SK-N-SH treated with all-trans-retinoic acid at 6 μM for 48 hours (cell line): ENCODE measurements at regions not wholly inside any gene's neighbourhood (a gene's known extent, or its start where the extent isn't known, plus 50 kb on each side); places are given as distances from the start of the nearest gene placed in this dataset.

Source experiments
- ATAC-seq: fragments of 200-7000 bp; cut with Tn5 transposase; 3 replicates; pipeline ENCODE4 v1.9.1; 2020; ENCODE audit warnings: mild to moderate bottlenecking, moderate library complexity
- ARNTL ChIP-seq: fragments of 450-650 bp; formaldehyde crosslinking; IDR thresholded peaks from 2 replicates; pipeline ENCODE4 v1.5.0; 2020; ENCODE audit warnings: low read depth, mild to moderate bottlenecking, moderate library complexity, borderline replicate concordance
- BACH2 ChIP-seq: fragments of 250-450 bp; sonication (Bioruptor Pico); IDR thresholded peaks from 2 replicates; pipeline ENCODE4 v1.9.0; 2021; ENCODE audit warnings: mild to moderate bottlenecking, borderline replicate concordance
- CREB5 ChIP-seq: fragments of 250-450 bp; sonication (Bioruptor Pico); IDR thresholded peaks from 2 replicates; pipeline ENCODE4 v1.5.1; 2020; ENCODE audit warnings: low read depth, mild to moderate bottlenecking, moderate library complexity
- CSDC2 ChIP-seq: fragments of 250-450 bp; sonication (Bioruptor Pico); IDR thresholded peaks from 2 replicates; pipeline ENCODE4 v1.5.0; 2020; ENCODE audit warnings: mild to moderate bottlenecking, moderate library complexity
- CSRNP3 ChIP-seq: fragments of 250-450 bp; sonication (Bioruptor Pico); IDR thresholded peaks from 2 replicates; pipeline ENCODE4 v1.5.1; 2021; ENCODE audit warnings: mild to moderate bottlenecking, moderate library complexity
- ESRRG ChIP-seq: fragments of 250-450 bp; sonication (Bioruptor Pico); IDR thresholded peaks from 2 replicates; pipeline ENCODE4 v1.6.1; 2021; ENCODE audit warnings: mild to moderate bottlenecking
- GLIS3 ChIP-seq: fragments of 250-450 bp; sonication (Bioruptor Pico); IDR thresholded peaks from 2 replicates; pipeline ENCODE4 v1.5.0; 2020; ENCODE audit warnings: mild to moderate bottlenecking, moderate library complexity
- ISL1 ChIP-seq: fragments of 250-450 bp; sonication (Bioruptor Pico); IDR thresholded peaks from 2 replicates; pipeline ENCODE4 v2.1.2; 2022; ENCODE audit warnings: mild to moderate bottlenecking, moderate library complexity
- OSR1 ChIP-seq: fragments of 250-450 bp; sonication (Bioruptor Pico); IDR thresholded peaks from 2 replicates; pipeline ENCODE4 v1.8.0; 2022; ENCODE audit warnings: moderate library complexity, mild to moderate bottlenecking, inconsistent platforms
- PATZ1 ChIP-seq: fragments of 250-450 bp; sonication (Bioruptor Pico); IDR thresholded peaks from 2 replicates; pipeline ENCODE4 v1.8.0; 2020; ENCODE audit warnings: mild to moderate bottlenecking, moderate library complexity, borderline replicate concordance
- POU6F1 ChIP-seq: fragments of 250-450 bp; sonication (Bioruptor Pico); IDR thresholded peaks from 2 replicates; pipeline ENCODE4 v1.8.0; 2021; ENCODE audit warnings: low read depth, mild to moderate bottlenecking, moderate library complexity, borderline replicate concordance
- PPARA ChIP-seq: fragments of 250-450 bp; sonication (Bioruptor Pico); IDR thresholded peaks from 2 replicates; pipeline ENCODE4 v1.5.0; 2020; ENCODE audit warnings: mild to moderate bottlenecking, borderline replicate concordance
- RARB ChIP-seq: fragments of 250-450 bp; sonication (Bioruptor Pico); IDR thresholded peaks from 2 replicates; pipeline ENCODE4 v1.8.0; 2021; ENCODE audit warnings: mild to moderate bottlenecking, moderate library complexity
- SNAI2 ChIP-seq: fragments of 250-450 bp; sonication (Bioruptor Pico); IDR thresholded peaks from 2 replicates; pipeline ENCODE4 v1.5.0; 2020; ENCODE audit warnings: mild to moderate bottlenecking, moderate library complexity
- TCF4 ChIP-seq: fragments of 250-450 bp; sonication (Bioruptor Pico); IDR thresholded peaks from 2 replicates; pipeline ENCODE4 v1.8.0; 2021; ENCODE audit warnings: mild to moderate bottlenecking, moderate library complexity, borderline replicate concordance
- TSHZ2 ChIP-seq: fragments of 250-450 bp; sonication (Bioruptor Pico); IDR thresholded peaks from 2 replicates; pipeline ENCODE4 v1.5.0; 2020; ENCODE audit warnings: mild to moderate bottlenecking, moderate library complexity
- ZC3H10 ChIP-seq: fragments of 250-450 bp; sonication (Bioruptor Pico); IDR thresholded peaks from 2 replicates; pipeline ENCODE4 v1.5.1; 2021; ENCODE audit warnings: mild to moderate bottlenecking, moderate library complexity
- ZFP3 ChIP-seq: fragments of 250-450 bp; sonication (Bioruptor Pico); IDR thresholded peaks from 2 replicates; pipeline ENCODE4 v1.5.0; 2020; ENCODE audit warnings: mild to moderate bottlenecking, moderate library complexity
- ZFP30 ChIP-seq: fragments of 450-650 bp; formaldehyde crosslinking; IDR thresholded peaks from 2 replicates; pipeline ENCODE4 v1.5.0; 2022; ENCODE audit warnings: mild to moderate bottlenecking, moderate library complexity
- ZNF8 ChIP-seq: fragments of 450-650 bp; formaldehyde crosslinking; IDR thresholded peaks from 2 replicates; pipeline ENCODE4 v1.5.0; 2020; ENCODE audit warnings: mild to moderate bottlenecking, moderate library complexity

GRCh38 chr2:34534761-34535160 is 935.7 kb upstream of the FAM98A start:
- ATAC-seq, result no peak
- TF ChIP-seq ZFP3 (CRISPR knock-in tag) (no peak), ARNTL (CRISPR knock-in tag) (no peak), BACH2 (CRISPR knock-in tag) (no peak), ZC3H10 (CRISPR knock-in tag) (no peak), SNAI2 (CRISPR knock-in tag) (no peak), POU6F1 (CRISPR knock-in tag) (no peak), TCF4 (CRISPR knock-in tag) (no peak), ZFP30 (CRISPR knock-in tag) (no peak), CSRNP3 (CRISPR knock-in tag) (no peak), ZNF8 (CRISPR knock-in tag) (no peak), ISL1 (CRISPR knock-in tag) (no peak), TSHZ2 (CRISPR knock-in tag) (no peak), PATZ1 (CRISPR knock-in tag) (no peak), GLIS3 (CRISPR knock-in tag) (no peak), RARB (no peak), ESRRG (no peak), OSR1 (CRISPR knock-in tag) (no peak), PPARA (no peak), CSDC2 (CRISPR knock-in tag) (no peak)

GRCh38 chr2:34534341-34534740 is 935.2 kb upstream of the FAM98A start:
- no peak for ATAC-seq
- TF ChIP-seq CSRNP3 (CRISPR knock-in tag), result no peak
- no peak for TF ChIP-seq PATZ1 (CRISPR knock-in tag)
- TF ChIP-seq BACH2 (CRISPR knock-in tag), result no peak
- TF ChIP-seq CREB5 (CRISPR knock-in tag), result no peak
- no peak for TF ChIP-seq RARB
